HEK293T (cell line): ENCODE measurements at regions not wholly inside any gene's neighbourhood (a gene's known extent, or its start where the extent isn't known, plus 50 kb on each side); places are given as distances from the start of the nearest gene placed in this dataset.

ENCODE experiments used
- ARNT ChIP-seq: fragments of 450-650 bp; IDR thresholded peaks from 2 replicates; pipeline ENCODE4 v1.6.1; 2017; ENCODE audit warnings: mild to moderate bottlenecking
- BHLHE40 ChIP-seq: fragments of 450-650 bp; IDR thresholded peaks from 2 replicates; pipeline ENCODE4 v1.6.1; 2016; ENCODE audit warnings: mild to moderate bottlenecking, moderate library complexity, borderline replicate concordance
- FOXA1 ChIP-seq: fragments of 450-650 bp; IDR thresholded peaks from 2 replicates; pipeline ENCODE4 v1.6.1; 2016; ENCODE audit warnings: mild to moderate bottlenecking
- FOXM1 ChIP-seq: fragments of 450-650 bp; IDR thresholded peaks from 2 replicates; pipeline ENCODE4 v1.6.1; 2017; ENCODE audit warnings: mild to moderate bottlenecking, borderline replicate concordance
- L3MBTL2 ChIP-seq: fragments of 450-650 bp; conservative IDR thresholded peaks from 2 replicates; pipeline ENCODE4 v1.6.1; 2016; ENCODE audit warnings: mild to moderate bottlenecking
- LEF1 ChIP-seq: fragments of 450-650 bp; IDR thresholded peaks from 2 replicates; pipeline ENCODE4 v1.6.1; 2017; ENCODE audit warnings: mild to moderate bottlenecking, borderline replicate concordance
- NFRKB ChIP-seq: fragments of 450-650 bp; IDR thresholded peaks from 2 replicates; pipeline ENCODE4 v1.6.1; 2016; ENCODE audit warnings: mild to moderate bottlenecking, moderate library complexity
- SP1 ChIP-seq: fragments of 450-650 bp; IDR thresholded peaks from 2 replicates; pipeline ENCODE4 v1.6.1; 2017
- SUZ12 ChIP-seq: fragments of 450-650 bp; IDR thresholded peaks from 2 replicates; pipeline ENCODE4 v1.6.1; 2016; ENCODE audit warnings: mild to moderate bottlenecking
- TARDBP ChIP-seq: fragments of 450-650 bp; IDR thresholded peaks from 2 replicates; pipeline ENCODE4 v1.6.1; 2016
- ZNF384 ChIP-seq: fragments of 450-650 bp; IDR thresholded peaks from 2 replicates; pipeline ENCODE4 v1.6.1; 2016

GRCh38 chr13:30819136-30819888 lies 84.0 kb downstream of the ALOX5AP start:
- TF ChIP-seq FOXM1 (no peak), NFRKB (no peak), ARNT (no peak), L3MBTL2 (no peak), SUZ12 (no peak), SP1 (no peak), TARDBP (no peak), FOXA1 (no peak), ZNF384 (no peak), LEF1 (no peak), BHLHE40 (no peak)
